Stimulated activated CD4-positive, alpha-beta T cell treated with anti-CD3 and anti-CD28 coated beads, Interleukin-15, amount 100 ng/mL, for 48 hours (primary cell): ENCODE measurements at regions not wholly inside any gene's neighbourhood (a gene's known extent, or its start where the extent isn't known, plus 50 kb on each side); places are given as distances from the start of the nearest gene placed in this dataset.
"Not testable (repeated sequence)": the region's sequence is repeated elsewhere in the genome, so short reads cannot be mapped to it uniquely, and the experiment has no call there.

Experiments used
- DNase-seq, 2 donors: peaks; one replicate each; pipeline ENCODE4 v3.0.0-alpha.2; 2020; ENCODE audit warnings: low read depth in 2 of 2

DNA sequence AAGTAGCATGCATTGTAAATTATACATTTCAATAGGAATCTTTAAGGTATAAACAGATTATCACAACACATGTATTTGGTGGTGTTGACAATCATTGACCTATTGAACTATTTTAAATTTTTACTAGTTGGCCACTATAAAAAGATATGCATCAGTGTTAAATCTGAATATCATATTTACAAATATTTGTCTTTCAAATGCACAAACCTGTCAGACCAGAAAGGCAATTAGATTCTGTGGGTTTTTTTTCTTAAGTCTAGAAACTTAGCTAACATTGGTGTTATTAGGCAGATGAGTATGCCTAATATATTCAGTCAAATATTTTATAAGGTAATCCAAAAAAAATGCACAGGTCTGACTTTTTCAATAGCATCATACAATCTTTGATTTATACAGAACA is 241.4 kb upstream of the DGKB start:
- DNase-seq, result no peak

DNA sequence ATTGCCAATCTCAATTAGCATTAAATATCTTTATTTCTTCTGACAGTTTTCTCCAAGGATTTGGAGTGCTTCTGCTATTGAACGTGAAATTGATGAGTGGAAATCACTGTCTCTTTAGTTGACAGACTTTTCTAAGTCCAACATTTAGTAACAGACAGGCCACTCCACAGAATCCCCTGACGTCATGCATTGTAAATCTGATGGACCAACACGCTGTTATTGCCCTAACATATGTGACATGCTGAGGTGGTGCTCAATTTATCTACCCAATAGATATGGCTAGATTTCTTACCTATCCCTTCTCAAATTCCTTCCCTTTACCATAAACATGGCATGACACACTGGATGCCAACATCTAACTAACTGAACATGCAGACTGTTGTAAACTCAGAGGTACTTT is 240.6 kb upstream of the DGKB start:
- no peak for DNase-seq

DNA sequence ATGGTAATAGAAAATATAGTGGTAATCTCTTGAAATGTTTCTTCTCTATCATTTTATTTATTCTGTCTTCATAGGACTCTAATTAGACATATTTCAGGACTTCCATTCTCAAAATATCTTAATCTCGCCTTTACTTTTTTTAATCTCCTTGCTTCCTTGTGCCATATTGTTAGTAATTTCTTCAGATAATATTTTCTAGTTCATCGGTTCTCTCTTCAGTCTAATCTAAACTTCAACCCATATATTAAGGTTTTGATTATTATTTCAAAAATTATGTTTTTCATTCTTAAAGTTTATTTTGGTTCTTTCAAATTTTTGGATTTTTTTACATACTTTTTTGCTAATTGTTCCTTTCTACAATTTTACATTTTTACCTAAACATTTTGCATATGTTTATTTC is 237.9 kb upstream of the DGKB start:
- no peak for DNase-seq

DNA sequence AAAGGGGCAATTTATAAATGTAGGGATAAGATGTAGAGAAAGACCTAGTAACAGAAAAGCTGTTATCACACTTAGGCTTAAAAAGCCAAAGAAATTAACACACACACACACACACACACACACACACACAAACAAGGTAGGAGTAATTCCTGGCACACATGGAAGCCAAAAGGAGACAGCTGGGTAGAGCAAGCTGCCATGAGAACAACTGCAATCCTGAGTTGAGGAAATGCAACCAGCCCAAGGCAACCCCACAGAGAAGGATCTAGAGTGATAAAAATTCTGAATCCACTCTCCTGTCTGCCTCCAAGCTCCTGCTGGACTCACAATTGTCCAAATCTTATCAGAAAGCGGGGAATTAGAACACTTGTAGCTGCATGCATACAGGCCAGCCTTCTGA is 229.1 kb upstream of the DGKB start:
- no peak for DNase-seq

DNA sequence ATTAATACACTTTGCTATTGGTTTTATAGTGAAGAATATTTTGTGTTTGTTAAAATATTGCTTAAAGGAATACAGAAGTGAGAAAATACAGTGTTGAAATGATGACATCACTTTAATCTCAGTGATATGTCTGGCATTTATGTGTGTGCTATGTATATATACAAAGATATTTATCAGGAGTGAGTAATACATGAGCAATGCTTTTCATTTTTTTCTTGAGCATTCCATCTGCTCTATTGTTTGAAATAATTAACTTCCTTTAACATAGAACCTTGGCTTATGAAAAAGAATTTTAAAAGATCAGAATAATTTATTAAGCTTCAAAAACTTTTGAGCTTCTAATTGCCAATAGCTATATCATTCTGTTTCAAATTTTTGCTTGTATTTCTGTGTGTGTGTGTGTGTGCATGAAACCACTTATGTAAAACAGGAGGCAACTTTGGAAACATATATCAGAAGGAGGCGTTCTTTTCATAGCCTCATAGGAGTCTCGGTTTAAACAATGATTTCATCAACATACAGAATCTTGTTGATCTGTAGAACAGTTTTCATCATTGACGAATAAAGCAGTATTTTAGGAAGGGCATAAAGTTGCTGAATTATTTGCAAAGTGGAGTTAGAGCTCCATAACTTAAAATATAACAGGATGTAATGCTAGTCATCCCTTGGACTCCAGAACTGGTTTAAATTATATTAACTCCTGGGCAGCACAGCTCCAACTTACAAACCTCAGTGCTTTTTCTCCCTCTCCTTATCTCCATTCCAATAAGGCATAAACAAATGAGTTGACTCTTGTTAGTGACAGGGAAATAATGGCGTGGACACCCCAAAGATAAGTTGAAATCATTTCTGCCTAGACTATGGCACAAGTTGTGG is 228.4 kb upstream of the DGKB start:
- DNase-seq, result no peak

DNA sequence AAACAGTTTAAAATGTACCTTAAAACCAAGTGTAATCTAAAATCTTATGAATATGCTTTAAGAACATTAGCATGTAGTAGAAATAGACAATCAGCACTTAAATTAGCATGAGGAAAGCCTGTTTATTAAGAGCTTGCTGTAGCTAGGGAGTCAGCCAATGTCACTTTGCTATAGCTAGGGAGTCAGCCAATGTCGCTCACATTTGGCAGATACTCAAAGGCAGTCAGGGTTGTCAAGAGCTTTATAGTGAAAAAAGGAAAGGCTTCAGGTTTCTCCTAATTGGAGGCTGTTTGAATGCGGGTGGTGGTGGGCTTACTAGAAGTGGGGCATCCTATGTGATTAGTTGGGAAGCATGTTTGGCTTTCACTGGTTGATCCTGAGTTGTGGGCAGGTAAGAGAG is 226.2 kb upstream of the DGKB start:
- DNase-seq, result no peak

DNA sequence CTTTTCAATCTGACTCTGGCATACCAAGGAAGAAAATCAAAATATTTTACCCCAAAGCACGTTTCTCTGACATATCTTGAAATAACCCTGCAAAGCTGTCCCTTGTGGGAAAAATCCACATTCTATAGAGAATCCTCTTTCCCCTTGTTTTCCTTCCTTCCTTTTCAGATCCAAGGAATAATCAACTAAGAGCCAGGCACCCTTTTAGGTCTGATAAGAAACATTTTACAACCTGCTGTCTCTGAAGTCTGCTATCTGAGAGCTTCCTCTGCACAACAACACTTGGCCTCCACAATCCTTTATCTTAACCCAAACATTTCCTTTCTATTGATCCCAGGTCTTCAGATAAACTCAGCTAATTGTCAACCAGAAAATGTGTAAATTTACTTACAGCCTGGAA is 224.1 kb upstream of the DGKB start:
- not testable (repeated sequence) for DNase-seq

DNA sequence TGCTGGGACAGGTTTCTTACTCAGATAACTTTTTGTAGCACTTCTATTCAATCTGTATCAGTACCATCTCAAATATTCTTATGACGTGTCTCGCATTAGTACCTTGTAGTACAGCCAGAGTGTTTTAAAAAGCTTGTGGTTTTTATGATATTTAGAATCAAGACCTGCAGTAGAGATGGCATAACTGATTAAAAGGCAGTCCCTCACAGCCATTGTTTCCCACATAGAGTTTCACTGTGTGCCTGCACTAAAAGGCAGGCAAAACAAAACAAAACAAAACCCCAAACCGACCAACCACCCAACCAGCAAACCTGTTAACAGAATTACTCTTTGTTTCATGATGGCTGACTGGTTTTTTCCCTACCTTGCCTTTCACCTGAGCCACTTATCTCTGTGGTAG is 221.3 kb upstream of the DGKB start:
- DNase-seq, result no peak

DNA sequence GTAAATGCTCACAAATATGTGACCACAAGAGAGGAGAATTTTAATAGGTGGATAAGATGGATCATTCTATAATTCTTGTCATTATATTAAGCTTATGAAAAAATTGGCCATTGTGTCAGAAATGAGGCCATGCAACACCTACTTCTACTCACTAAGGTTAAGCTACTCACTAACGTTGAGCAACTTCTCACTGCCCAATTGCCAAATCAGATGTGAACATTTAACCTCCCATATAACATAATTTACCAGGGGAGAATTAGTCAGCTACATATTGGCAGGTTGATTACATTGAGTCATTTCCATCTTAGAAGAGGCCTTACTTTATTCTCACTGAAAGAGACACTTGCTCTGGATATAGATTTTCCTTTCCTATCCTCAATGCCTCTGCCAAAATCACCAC is 211.2 kb upstream of the DGKB start:
- no peak for DNase-seq

DNA sequence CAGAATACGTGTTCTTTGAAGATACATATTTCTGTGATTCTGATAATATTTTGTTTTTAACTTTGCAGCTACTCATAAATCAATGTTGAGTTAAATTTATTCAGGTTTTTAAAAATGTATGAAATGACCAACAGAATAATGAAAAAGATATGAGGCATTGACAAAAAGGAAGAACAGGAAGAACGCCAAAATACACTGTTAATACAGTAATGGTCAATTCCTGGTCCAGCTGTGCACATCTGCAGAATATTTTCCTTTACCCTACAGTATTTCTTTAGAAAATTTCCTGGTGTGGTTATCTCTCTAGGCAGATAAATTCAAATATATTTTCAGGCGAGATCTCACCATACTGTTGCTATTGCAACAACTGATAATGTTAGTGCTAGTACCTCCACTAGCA is 203.2 kb upstream of the DGKB start:
- DNase-seq, result no peak

DNA sequence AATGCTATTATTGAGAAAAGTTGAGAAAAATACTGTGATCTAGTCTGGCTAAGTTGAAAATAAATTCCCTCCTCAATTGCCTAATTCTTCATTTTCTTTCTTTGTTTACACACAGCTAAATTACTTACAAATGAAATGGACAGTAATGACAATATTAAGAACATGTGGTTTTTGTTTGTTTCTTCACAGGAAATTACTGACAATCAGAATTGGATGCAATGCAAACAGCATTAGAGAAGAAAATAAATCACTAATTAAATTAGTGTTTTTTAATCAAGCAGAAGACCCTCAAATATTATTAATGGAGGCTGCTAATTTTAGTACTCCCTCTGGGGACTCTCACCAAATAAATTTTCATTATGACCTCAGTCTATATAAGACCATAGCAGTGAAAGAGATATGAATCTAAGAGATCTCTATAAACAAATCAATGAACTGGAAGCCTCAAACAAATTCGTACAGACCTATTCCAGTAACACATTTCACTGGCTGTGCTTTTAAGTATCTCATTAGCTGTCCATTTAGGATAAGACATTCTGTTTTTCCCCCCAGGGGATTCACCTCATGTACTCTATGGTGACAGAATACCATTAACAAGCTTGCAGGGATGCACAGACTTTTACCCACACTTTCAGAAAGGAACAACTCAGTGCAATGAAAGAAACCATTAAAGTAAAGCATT is 202.0 kb upstream of the DGKB start:
- no peak for DNase-seq

DNA sequence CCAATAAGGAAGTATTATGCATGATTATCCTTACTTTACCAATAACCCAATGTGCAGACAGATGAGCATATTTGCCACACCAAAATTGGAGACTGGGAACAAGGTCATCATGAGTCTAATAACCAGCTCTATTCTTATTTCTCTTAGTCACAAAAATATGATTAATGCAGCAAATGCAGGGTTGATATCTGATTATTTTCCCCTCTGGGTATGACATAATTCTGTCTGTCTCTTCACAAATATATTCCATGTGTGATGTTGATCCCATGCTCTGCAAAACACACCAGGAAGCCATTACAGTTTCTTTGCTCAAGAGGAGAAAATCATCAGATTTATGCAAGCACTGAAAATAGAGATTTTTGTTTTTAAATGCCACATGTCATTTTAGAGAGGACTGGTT is 196.5 kb upstream of the DGKB start:
- no peak for DNase-seq

DNA sequence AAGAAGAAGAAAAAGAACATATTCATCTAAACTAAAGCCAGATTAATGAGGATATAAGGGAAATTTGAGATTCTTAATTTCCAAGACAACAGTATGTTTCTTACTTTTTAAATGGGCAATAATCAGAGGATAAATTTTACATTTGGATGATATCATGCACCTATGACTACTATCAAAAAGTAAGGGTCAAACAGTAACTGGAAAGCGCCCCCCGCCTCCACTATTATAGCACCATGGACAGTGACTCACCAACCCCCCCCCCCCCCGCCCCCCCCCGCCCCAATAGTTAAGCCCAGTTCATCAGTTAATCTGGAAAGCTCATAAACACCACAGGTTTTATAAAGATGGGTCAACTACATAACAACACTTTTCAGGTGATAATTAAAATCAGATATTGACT is 194.3 kb upstream of the DGKB start:
- no peak for DNase-seq

DNA sequence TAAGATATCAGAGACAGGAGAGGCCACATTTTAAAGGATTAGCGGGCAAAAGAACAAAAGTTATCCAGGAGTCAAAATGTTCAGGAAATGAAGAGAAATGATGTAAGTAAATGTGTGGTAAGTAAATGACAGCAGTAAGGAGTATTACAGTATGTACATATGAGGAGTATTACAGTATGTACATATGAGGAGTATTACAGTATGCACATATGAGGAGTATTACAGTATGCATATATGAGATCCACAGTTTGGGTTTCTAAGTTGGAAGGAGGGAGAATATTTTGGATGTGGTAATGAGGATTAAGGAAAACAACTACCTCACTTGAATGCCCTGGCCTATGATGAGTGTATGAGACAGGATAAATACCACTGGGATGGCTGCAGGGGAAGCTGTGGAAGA is 192.4 kb upstream of the DGKB start:
- DNase-seq, result no peak

DNA sequence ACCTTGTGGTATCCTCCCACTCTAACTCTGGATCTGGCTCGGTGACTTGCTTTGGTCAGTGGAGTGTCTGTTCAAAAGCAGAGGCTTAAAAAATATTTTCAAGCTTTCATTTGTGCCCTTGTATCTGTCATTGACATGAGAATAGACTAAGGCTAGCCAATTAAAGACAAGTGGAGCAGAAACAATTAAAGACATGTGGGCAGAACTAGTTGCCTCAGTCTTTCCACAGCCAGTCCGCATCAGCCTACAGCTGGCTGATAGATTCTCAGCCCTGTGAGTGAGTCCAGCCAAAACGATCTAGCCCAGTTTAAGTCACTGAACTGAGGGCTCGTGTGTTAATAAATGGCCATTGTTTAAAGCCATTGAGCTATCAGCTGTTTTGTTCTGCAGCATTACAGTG is 185.2 kb upstream of the DGKB start:
- no peak for DNase-seq

DNA sequence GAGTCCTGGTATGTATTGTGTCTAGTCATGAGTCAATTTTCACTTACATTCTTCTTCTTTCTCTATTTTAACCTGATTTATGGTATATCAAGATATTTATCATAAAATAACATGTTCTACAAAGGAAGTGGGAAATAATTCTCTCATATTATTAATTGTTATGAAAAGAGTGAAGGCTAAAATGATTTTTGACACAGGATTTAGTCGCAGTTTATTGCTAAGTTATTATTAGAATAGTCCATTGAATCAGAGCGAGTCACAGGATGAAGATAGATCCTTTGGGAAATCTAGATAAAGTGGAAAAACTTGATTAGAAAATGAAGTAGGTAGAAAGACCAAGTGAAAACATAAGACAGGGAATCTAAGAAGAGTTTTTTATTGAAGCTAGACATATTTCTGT is 184.3 kb upstream of the DGKB start:
- no peak for DNase-seq

DNA sequence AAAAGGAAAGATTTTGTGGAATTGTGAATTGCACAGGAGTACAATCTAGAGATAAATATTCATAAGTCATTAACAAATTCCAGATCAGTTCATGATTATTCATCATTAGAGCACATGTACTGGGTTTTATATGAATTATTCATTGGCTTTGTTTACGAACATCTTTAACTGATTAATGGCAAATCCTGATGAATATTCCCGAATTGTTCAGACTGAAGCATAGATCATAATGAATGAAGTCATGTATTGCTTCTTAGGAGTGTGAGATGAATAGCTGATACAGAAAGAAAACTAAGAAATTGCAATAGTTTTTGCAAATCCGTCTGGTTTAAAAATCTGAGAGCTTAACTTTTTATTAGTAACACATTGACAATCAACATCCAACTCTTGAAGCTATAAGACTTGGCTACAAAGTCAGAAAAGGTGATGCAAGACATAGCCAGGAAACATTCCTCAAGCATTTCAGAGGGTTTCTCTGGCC is 183.6 kb upstream of the DGKB start:
- DNase-seq, result no peak

DNA sequence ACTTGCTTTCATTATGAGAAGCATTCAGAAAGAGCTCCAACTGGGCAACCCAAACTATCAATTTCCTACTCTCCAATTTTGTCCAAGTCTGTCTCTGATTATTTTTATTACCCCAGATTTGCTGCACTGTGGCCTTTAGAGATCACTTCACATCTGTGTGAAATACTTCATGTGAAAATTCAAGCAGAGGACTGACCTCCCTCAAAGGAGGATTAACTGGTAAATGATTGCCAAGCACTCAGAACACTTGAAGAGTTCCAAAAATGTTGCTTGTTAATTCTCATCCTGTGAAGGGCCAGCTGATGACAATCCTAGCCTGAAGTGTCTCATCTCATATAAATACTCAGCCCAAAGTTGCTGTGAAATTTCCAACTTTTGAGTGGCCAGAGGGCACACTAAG is 182.8 kb upstream of the DGKB start:
- no peak for DNase-seq

DNA sequence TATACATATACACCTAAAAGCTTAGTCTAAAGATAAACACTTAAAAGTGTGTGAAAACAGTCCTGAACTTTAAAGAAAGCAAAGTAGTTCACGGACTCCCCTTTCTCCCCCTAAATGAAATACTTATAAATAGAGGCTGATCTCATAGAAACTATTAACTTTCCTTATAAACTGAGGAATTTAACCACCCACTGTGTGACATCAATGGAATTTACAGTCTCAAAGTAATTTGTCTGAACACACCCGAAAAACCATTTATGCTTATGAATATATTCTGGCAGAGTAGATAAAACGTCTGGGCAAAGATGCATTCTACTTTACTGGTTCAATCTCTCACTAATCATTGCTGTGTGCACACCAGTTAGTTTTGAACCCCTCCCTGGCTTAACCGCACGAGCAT is 181.8 kb upstream of the DGKB start:
- no peak for DNase-seq

DNA sequence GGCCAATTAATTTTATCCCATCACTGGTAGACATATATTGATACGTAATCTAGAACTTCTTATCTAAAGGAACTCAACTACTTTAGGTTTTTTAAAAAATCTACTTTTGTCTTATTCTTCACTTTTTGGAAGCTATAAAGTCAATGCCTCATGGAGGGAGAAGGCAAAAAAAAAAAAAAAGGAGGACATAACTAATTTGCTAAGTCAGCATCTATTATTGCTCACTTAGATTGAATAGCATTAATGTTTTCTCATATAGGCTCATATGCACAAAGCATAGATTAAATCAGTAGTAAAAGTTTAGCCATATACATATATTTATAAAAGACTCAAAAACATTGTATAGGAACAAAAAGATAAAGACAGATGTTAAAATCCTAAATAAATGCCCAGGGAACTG is 179.3 kb upstream of the DGKB start:
- DNase-seq, result no peak

DNA sequence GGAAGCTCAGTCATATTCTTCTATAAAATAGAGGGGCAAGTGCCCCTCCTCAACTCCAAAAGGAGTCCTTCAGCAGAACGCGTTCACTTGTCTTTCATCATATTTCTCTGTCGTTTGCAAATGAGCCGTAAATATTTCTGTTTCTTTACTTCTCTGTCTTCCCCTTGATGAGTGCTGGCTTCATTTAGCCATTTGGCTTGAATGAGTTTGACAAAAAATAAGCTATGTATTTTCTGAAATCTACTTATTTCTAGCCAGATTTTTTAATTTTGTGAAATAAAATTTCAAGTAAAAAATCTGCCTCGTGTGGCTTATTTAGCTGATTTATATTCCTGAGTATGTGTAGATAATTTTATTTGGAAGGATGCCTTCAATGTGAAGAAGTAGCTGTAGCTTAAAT is 170.8 kb upstream of the DGKB start:
- DNase-seq, result no peak

DNA sequence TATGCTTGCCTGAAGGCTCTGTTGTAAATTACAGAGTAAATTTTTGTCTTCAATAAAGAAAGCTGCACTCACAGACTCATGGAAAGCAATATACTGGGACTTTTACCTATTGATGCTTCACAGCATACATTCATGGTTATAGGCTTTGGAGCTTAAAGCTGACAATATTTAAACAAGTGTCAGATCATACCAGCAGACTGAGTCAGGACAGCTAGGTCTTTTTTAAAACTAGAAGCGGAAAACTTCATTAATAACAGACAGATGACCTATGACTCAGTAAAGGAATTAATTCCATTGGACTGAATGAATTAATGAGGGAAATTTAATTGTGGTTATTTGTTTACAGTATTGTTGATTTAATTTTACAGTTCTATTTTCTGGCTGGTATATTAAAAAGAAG is 165.8 kb upstream of the DGKB start:
- DNase-seq, result no peak

DNA sequence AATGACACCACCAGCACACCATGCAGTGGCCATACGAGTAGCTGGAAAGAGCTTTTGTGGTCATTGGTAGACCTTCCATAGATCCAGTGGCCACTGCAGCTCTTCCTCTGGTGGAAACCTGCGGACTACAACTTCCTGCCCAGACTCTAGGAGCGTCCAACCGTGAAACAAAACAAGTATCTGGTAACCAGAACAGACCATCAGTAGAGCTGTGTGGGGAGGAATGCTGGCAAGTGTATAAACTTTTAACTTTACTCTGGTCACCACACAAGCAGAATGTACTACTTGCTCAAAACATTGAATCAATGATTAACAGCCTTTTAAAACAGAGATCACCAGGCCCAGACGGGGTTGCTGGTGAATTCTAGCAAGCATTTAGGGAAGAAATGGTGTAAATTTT is 154.7 kb upstream of the DGKB start:
- DNase-seq, result no peak
